Cardiac muscle cell (in vitro differentiated cells and primary cell): ENCODE measurements at regions not wholly inside any gene's neighbourhood (a gene's known extent, or its start where the extent isn't known, plus 50 kb on each side); places are given as distances from the start of the nearest gene placed in this dataset.

Source experiments
- DNase-seq, 2 donors: peaks; one replicate each; pipeline versions ENCODE4 v3.0.0 to v3.0.0-alpha.2; 2010 to 2017; ENCODE audit warnings: low read depth in 1 of 2, low spot score in 1 of 2
- H3K27ac ChIP-seq: fragments of 200-600 bp; sonication (generic); 2 replicates; pipeline ENCODE4 v1.5.1; 2016
- H3K27me3 ChIP-seq: fragments of 200-600 bp; sonication (generic); 2 replicates; pipeline ENCODE4 v1.6.0; 2016; ENCODE audit warnings: control low read depth
- H3K36me3 ChIP-seq: fragments of 200-600 bp; sonication (generic); 2 replicates; pipeline ENCODE4 v1.5.1; 2016; ENCODE audit warnings: control low read depth
- H3K4me1 ChIP-seq: fragments of 200-600 bp; sonication (generic); 2 replicates; pipeline ENCODE4 v1.8.1; 2017; ENCODE audit warnings: low read depth, mild to moderate bottlenecking, mixed run types
- H3K4me3 ChIP-seq: fragments of 200-600 bp; sonication (generic); 2 replicates; pipeline ENCODE4 v1.5.1; 2016; ENCODE audit warnings: mild to moderate bottlenecking
- H3K9me3 ChIP-seq: fragments of 200-600 bp; sonication (generic); 2 replicates; pipeline ENCODE4 v1.5.1; 2017; ENCODE audit warnings: low read depth, mild to moderate bottlenecking, control low read depth
- CTCF ChIP-seq: IDR thresholded peaks from 2 replicates; pipeline ENCODE4 v1.5.1; 2012; ENCODE audit warnings: low read depth, mild to moderate bottlenecking, low read length

- H3K27me3 ChIP-seq: no peaks in the 10 kb centered on the region
- H3K4me1 ChIP-seq: no peaks in the 10 kb centered on the region
- no peaks in the 10 kb centered on the region for H3K9me3 ChIP-seq
- peak in 1 of 2 donors; percentile 58 for DNase-seq
- TF ChIP-seq CTCF: no peak
- no peak overlapping the region for H3K27ac ChIP-seq
- no peaks in the 10 kb centered on the region for H3K36me3 ChIP-seq
- no peak overlapping the region for H3K4me3 ChIP-seq
Observed at GRCh38 chr3:159077860-159078259, 276.0 kb downstream of the MFSD1 start.

- no peaks in the 10 kb centered on the region for H3K36me3 ChIP-seq
- DNase-seq: no peak
- H3K27me3 ChIP-seq: no peaks in the 10 kb centered on the region
- H3K9me3 ChIP-seq: no peaks in the 10 kb centered on the region
- no peak overlapping the region for H3K27ac ChIP-seq
- TF ChIP-seq CTCF: no peak
- no peak overlapping the region for H3K4me3 ChIP-seq
- H3K4me1 ChIP-seq: no peaks in the 10 kb centered on the region
Observed at GRCh38 chr3:159080256-159080655, 278.4 kb downstream of the MFSD1 start.

GRCh38 chr3:159080821-159081220, 279.0 kb downstream of the MFSD1 start:
- no peak for DNase-seq
- H3K36me3 ChIP-seq: no peaks in the 10 kb centered on the region
- H3K9me3 ChIP-seq: no peaks in the 10 kb centered on the region
- no peak overlapping the region for H3K4me3 ChIP-seq
- no peak overlapping the region for H3K27ac ChIP-seq
- TF ChIP-seq CTCF: no peak
- H3K4me1 ChIP-seq: no peaks in the 10 kb centered on the region
- no peaks in the 10 kb centered on the region for H3K27me3 ChIP-seq

- Histone ChIP-seq H3K27me3 (no peaks in the 10 kb centered on the region), H3K4me3 (no peak overlapping the region), H3K27ac (no peak overlapping the region), H3K4me1 (no peaks in the 10 kb centered on the region), H3K36me3 (no peaks in the 10 kb centered on the region), H3K9me3 (no peaks in the 10 kb centered on the region)
- TF ChIP-seq CTCF: no peak
- peak in 1 of 2 donors; percentile 1 for DNase-seq
Observed at GRCh38 chr3:159082519-159082918, 280.7 kb downstream of the MFSD1 start.

GRCh38 chr3:159091936-159092335, 290.1 kb downstream of the MFSD1 start:
- H3K27ac ChIP-seq: no peak overlapping the region
- no peak for DNase-seq
- no peak for TF ChIP-seq CTCF
- H3K27me3 ChIP-seq: no peaks in the 10 kb centered on the region
- no peaks in the 10 kb centered on the region for H3K36me3 ChIP-seq
- H3K9me3 ChIP-seq: no peaks in the 10 kb centered on the region
- no peaks in the 10 kb centered on the region for H3K4me1 ChIP-seq
- no peak overlapping the region for H3K4me3 ChIP-seq

GRCh38 chr3:159102001-159102400, 300.1 kb downstream of the MFSD1 start:
- Histone ChIP-seq H3K27me3 (no peaks in the 10 kb centered on the region), H3K36me3 (no peaks in the 10 kb centered on the region), H3K27ac (no peak overlapping the region), H3K4me3 (no peak overlapping the region), H3K4me1 (no peaks in the 10 kb centered on the region), H3K9me3 (no peaks in the 10 kb centered on the region)
- DNase-seq: no peak
- TF ChIP-seq CTCF: no peak
